HepG2 (cell line): ENCODE measurements at regions not wholly inside any gene's neighbourhood (a gene's known extent, or its start where the extent isn't known, plus 50 kb on each side); places are given as distances from the start of the nearest gene placed in this dataset.

Experiments used
- EZH2 ChIP-seq: conservative IDR thresholded peaks from 2 replicates; pipeline ENCODE4 v1.6.1; 2012; ENCODE audit warnings: mild to moderate bottlenecking, low read depth, low read length, moderate library complexity
- HDAC2 ChIP-seq: sonication (generic); formaldehyde crosslinking; IDR thresholded peaks from 2 replicates; pipeline ENCODE4 v1.4.0; 2020; ENCODE audit warnings: missing genetic modification reagents
- NFIC ChIP-seq: IDR thresholded peaks from 2 replicates; pipeline ENCODE4 v1.6.1; 2012; ENCODE audit warnings: mild to moderate bottlenecking, low read length, inconsistent platforms
- RNF2 ChIP-seq: fragments of 450-650 bp; conservative IDR thresholded peaks from 2 replicates; pipeline ENCODE4 v1.6.1; 2016; ENCODE audit warnings: low read depth
- SIN3A ChIP-seq: IDR thresholded peaks from 2 replicates; pipeline ENCODE4 v1.6.1; 2011; ENCODE audit warnings: low read depth, mild to moderate bottlenecking, control low read depth, low read length, borderline replicate concordance
- ZNF510 ChIP-seq: sonication (generic); formaldehyde crosslinking; IDR thresholded peaks from 2 replicates; pipeline ENCODE4 v1.4.0; 2020; ENCODE audit warnings: low read depth, mild to moderate bottlenecking, missing genetic modification reagents
- TF ChIP-seq, protein P1 (sequence below): sonication (generic); formaldehyde crosslinking; IDR thresholded peaks from 2 replicates; pipeline ENCODE4 v1.4.0; 2020; ENCODE audit warnings: missing genetic modification reagents

DNA sequence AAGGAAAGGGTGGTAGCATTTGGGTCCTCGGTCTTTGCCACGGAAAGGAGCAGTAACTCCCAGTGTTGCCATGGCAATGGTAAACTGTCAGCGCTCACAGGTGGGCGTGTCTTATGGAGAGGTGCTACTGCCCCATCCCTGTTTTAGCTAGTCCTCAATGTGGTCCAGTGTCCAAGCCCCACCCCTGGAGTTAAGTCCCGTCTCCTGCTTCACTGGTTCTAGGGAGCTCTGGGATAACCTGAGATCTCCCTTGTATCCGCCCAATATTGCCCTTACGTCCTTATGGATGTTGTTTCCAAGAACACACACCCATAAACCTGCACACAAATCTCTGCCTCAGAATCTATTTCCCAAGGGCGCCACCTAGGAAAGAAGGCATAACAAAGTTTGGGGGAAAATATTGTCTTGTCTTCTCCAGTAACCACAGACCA is 64.2 kb downstream of the SPRING1 start:
- TF ChIP-seq EZH2 (no peak), SIN3A (no peak), HDAC2 (CRISPR knock-in tag) (no peak), RNF2 (no peak), ZNF510 (CRISPR knock-in tag) (no peak), NFIC (no peak)
- TF ChIP-seq, protein P1, sequence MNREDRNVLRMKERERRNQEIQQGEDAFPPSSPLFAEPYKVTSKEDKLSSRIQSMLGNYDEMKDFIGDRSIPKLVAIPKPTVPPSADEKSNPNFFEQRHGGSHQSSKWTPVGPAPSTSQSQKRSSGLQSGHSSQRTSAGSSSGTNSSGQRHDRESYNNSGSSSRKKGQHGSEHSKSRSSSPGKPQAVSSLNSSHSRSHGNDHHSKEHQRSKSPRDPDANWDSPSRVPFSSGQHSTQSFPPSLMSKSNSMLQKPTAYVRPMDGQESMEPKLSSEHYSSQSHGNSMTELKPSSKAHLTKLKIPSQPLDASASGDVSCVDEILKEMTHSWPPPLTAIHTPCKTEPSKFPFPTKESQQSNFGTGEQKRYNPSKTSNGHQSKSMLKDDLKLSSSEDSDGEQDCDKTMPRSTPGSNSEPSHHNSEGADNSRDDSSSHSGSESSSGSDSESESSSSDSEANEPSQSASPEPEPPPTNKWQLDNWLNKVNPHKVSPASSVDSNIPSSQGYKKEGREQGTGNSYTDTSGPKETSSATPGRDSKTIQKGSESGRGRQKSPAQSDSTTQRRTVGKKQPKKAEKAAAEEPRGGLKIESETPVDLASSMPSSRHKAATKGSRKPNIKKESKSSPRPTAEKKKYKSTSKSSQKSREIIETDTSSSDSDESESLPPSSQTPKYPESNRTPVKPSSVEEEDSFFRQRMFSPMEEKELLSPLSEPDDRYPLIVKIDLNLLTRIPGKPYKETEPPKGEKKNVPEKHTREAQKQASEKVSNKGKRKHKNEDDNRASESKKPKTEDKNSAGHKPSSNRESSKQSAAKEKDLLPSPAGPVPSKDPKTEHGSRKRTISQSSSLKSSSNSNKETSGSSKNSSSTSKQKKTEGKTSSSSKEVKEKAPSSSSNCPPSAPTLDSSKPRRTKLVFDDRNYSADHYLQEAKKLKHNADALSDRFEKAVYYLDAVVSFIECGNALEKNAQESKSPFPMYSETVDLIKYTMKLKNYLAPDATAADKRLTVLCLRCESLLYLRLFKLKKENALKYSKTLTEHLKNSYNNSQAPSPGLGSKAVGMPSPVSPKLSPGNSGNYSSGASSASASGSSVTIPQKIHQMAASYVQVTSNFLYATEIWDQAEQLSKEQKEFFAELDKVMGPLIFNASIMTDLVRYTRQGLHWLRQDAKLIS (CRISPR knock-in tag) = no peak
